Tibial artery (tissue), 4 donors: ENCODE measurements at regions not wholly inside any gene's neighbourhood (a gene's known extent, or its start where the extent isn't known, plus 50 kb on each side); places are given as distances from the start of the nearest gene placed in this dataset.

Experiments used
- DNase-seq, 2 donors: peaks; one replicate each; pipeline ENCODE4 v3.0.0-alpha.2; 2019
- H3K27ac ChIP-seq, 2 donors: fragments of 200-600 bp; sonication (generic) in 1 of 2; 1 replicate in 1 of 2; 2 replicates in 1 of 2; pipeline ENCODE4 v1.5.1; 2018 to 2019; ENCODE audit warnings: mild to moderate bottlenecking in 1 of 2
- H3K27me3 ChIP-seq, 2 donors: fragments of 200-600 bp; sonication (generic) in 1 of 2; one replicate each; pipeline versions ENCODE4 v1.5.1 to v1.6.0; 2016 to 2019
- H3K36me3 ChIP-seq, 3 donors: fragments of 200-600 bp; sonication (generic) in 2 of 3; one replicate each; pipeline ENCODE4 v1.5.1; 2016 to 2019; ENCODE audit warnings: mild to moderate bottlenecking in 2 of 3
- H3K4me1 ChIP-seq, 4 donors: fragments of 200-600 bp; sonication (generic) in 2 of 4; 1 replicate in 3 of 4; 2 replicates in 1 of 4; pipeline ENCODE4 v1.5.1; 2016 to 2019
- H3K4me3 ChIP-seq, 2 donors: fragments of 200-600 bp; sonication (generic) in 1 of 2; 1 replicate in 1 of 2; 2 replicates in 1 of 2; pipeline ENCODE4 v1.5.1; 2018 to 2019; ENCODE audit warnings: mild to moderate bottlenecking in 2 of 2
- H3K9me3 ChIP-seq, 3 donors: fragments of 200-600 bp; sonication (generic) in 1 of 3; one replicate each; pipeline ENCODE4 v1.5.1; 2016 to 2019
- CTCF ChIP-seq, 2 experiments: fragments of 200-600 bp in 1 of 2; fragments of 450-650 bp in 1 of 2; IDR thresholded peaks; one replicate each; pipeline ENCODE4 v1.5.1; 2017 to 2019; ENCODE audit warnings: antibody characterized with exemption in 2 of 2, mild to moderate bottlenecking in 1 of 2, moderate library complexity in 1 of 2
- intact Hi-C: fragments of 100-400 bp; cut with DNase I; formaldehyde crosslinking; loops from one replicate; pipeline ENCODE4 v1.15.0; 2023; ENCODE audit warnings: low total_unique reads

GRCh38 chr1:88003255-88003654 lies 674.6 kb downstream of the LMO4 start:
- Histone ChIP-seq H3K4me1 (peaks cover 0 to 7% (median 0%) of the 10 kb centered on the region in 4 donors), H3K27ac (no peak overlapping the region), H3K27me3 (no peaks in the 10 kb centered on the region), H3K9me3 (no peaks in the 10 kb centered on the region), H3K4me3 (no peak overlapping the region), H3K36me3 (no peaks in the 10 kb centered on the region)
- intact Hi-C loops = no loop called here
- TF ChIP-seq CTCF (IDR thresholded peaks at IDR 0.05) = no peak
- no peak for DNase-seq

- no peak for DNase-seq
- no peak overlapping the region for H3K27ac ChIP-seq
- TF ChIP-seq CTCF (IDR thresholded peaks at IDR 0.05) = no peak
- H3K4me3 ChIP-seq = no peak overlapping the region
- H3K9me3 ChIP-seq = no peaks in the 10 kb centered on the region
- H3K4me1 ChIP-seq = no peaks in the 10 kb centered on the region
- no peaks in the 10 kb centered on the region for H3K36me3 ChIP-seq
- intact Hi-C loops = no loop called here
- no peaks in the 10 kb centered on the region for H3K27me3 ChIP-seq
Measured at GRCh38 chr1:88009916-88010315, 674.2 kb upstream of the PKN2 start.

- H3K36me3 ChIP-seq = no peaks in the 10 kb centered on the region
- no peaks in the 10 kb centered on the region for H3K9me3 ChIP-seq
- H3K27ac ChIP-seq = no peak overlapping the region
- H3K27me3 ChIP-seq = no peaks in the 10 kb centered on the region
- TF ChIP-seq CTCF (IDR thresholded peaks at IDR 0.05) = no peak
- no peak for DNase-seq
- no peaks in the 10 kb centered on the region for H3K4me1 ChIP-seq
- intact Hi-C loops = no loop called here
- no peak overlapping the region for H3K4me3 ChIP-seq
Measured at GRCh38 chr1:88013485-88013884, 670.6 kb upstream of the PKN2 start.

- Histone ChIP-seq H3K27ac (no peak overlapping the region), H3K27me3 (no peaks in the 10 kb centered on the region), H3K36me3 (no peaks in the 10 kb centered on the region), H3K9me3 (no peaks in the 10 kb centered on the region), H3K4me3 (no peak overlapping the region), H3K4me1 (no peaks in the 10 kb centered on the region)
- TF ChIP-seq CTCF (IDR thresholded peaks at IDR 0.05) = no peak
- intact Hi-C loops = no loop called here
- DNase-seq = no peak
Measured at GRCh38 chr1:88014131-88014530, 669.9 kb upstream of the PKN2 start.

GRCh38 chr1:88016947-88017346 lies 667.1 kb upstream of the PKN2 start:
- Histone ChIP-seq H3K27me3 (no peaks in the 10 kb centered on the region), H3K9me3 (no peaks in the 10 kb centered on the region), H3K4me3 (no peak overlapping the region), H3K36me3 (no peaks in the 10 kb centered on the region), H3K27ac (no peak overlapping the region), H3K4me1 (no peaks in the 10 kb centered on the region)
- TF ChIP-seq CTCF (IDR thresholded peaks at IDR 0.05) = no peak
- no peak for DNase-seq
- intact Hi-C loops = no loop called here

- Histone ChIP-seq H3K27me3 (no peaks in the 10 kb centered on the region), H3K9me3 (no peaks in the 10 kb centered on the region), H3K4me1 (no peaks in the 10 kb centered on the region), H3K27ac (no peak overlapping the region), H3K4me3 (no peak overlapping the region), H3K36me3 (no peaks in the 10 kb centered on the region)
- DNase-seq = no peak
- no peak for TF ChIP-seq CTCF (IDR thresholded peaks at IDR 0.05)
- intact Hi-C loops = no loop called here
Measured at GRCh38 chr1:88021529-88021928, 662.5 kb upstream of the PKN2 start.
